Thyroid gland (tissue), 4 donors: ENCODE measurements at regions not wholly inside any gene's neighbourhood (a gene's known extent, or its start where the extent isn't known, plus 50 kb on each side); places are given as distances from the start of the nearest gene placed in this dataset.

Experiments
- DNase-seq, 2 donors: peaks; one replicate each; pipeline ENCODE4 v3.0.0-alpha.2; 2019
- H3K27ac ChIP-seq, 3 donors: fragments of 200-600 bp; sonication (generic); 1 replicate in 2 of 3; 2 replicates in 1 of 3; pipeline ENCODE4 v1.5.1; 2016 to 2019; ENCODE audit warnings: mild to moderate bottlenecking in 1 of 3, moderate library complexity in 1 of 3
- H3K27me3 ChIP-seq: fragments of 200-600 bp; sonication (generic); one replicate; pipeline ENCODE4 v1.5.1; 2019
- H3K36me3 ChIP-seq, 2 donors: fragments of 200-600 bp; sonication (generic); one replicate each; pipeline ENCODE4 v1.5.1; 2016 to 2019
- H3K4me1 ChIP-seq, 2 donors: fragments of 200-600 bp; sonication (generic); one replicate each; pipeline ENCODE4 v1.5.1; 2017 to 2019
- H3K4me3 ChIP-seq, 3 donors: fragments of 200-600 bp; sonication (generic); replicated peaks in 1 of 3; 1 replicate in 2 of 3; 2 replicates in 1 of 3; pipeline ENCODE4 v1.5.1; 2016; ENCODE audit warnings: mild to moderate bottlenecking in 1 of 3
- H3K9me3 ChIP-seq: fragments of 200-600 bp; sonication (generic); one replicate; pipeline ENCODE4 v1.5.1; 2017
- POLR2A ChIP-seq, 2 donors: fragments of 450-650 bp; IDR thresholded peaks; one replicate each; pipeline ENCODE4 v1.6.1; 2017; ENCODE audit warnings: antibody characterized with exemption in 2 of 2, mild to moderate bottlenecking in 2 of 2, moderate library complexity in 1 of 2
- whole genome bisulfite sequencing, 2 donors: methylation state at CpG; one replicate each; pipeline ENCODE4 v1.1.5; 2017; 5-methylcytosine and 5-hydroxymethylcytosine counted together
- intact Hi-C: fragments of 100-400 bp; cut with DNase I; formaldehyde crosslinking; loops from one replicate; pipeline ENCODE4 v1.15.1; 2023
- TF ChIP-seq, protein P1 (sequence below), 6 experiments: fragments of 200-600 bp in 3 of 6; fragments of 450-650 bp in 3 of 6; sonication (generic) in 3 of 6; IDR thresholded peaks; one replicate each; pipeline ENCODE4 v1.5.1; 2016 to 2019; ENCODE audit warnings: antibody characterized with exemption in 6 of 6, mild to moderate bottlenecking in 2 of 6, inconsistent platforms in 1 of 6, moderate library complexity in 1 of 6

GRCh38 chr10:121690152-121690848 lies 92.1 kb upstream of the FGFR2 start:
- 75 to 76% methylated on average over 10 of the region's 10 CpGs for WGBS, 2 donors
- TF ChIP-seq, protein P1, sequence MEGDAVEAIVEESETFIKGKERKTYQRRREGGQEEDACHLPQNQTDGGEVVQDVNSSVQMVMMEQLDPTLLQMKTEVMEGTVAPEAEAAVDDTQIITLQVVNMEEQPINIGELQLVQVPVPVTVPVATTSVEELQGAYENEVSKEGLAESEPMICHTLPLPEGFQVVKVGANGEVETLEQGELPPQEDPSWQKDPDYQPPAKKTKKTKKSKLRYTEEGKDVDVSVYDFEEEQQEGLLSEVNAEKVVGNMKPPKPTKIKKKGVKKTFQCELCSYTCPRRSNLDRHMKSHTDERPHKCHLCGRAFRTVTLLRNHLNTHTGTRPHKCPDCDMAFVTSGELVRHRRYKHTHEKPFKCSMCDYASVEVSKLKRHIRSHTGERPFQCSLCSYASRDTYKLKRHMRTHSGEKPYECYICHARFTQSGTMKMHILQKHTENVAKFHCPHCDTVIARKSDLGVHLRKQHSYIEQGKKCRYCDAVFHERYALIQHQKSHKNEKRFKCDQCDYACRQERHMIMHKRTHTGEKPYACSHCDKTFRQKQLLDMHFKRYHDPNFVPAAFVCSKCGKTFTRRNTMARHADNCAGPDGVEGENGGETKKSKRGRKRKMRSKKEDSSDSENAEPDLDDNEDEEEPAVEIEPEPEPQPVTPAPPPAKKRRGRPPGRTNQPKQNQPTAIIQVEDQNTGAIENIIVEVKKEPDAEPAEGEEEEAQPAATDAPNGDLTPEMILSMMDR (IDR thresholded peaks at IDR 0.05): no peak
- no peak for TF ChIP-seq POLR2A (IDR thresholded peaks at IDR 0.05)
- intact Hi-C loops: no loop called here

GRCh38 chr10:121687095-121687813 lies 89.0 kb upstream of the FGFR2 start:
- whole genome bisulfite sequencing, 2 donors: 46 to 64% methylated on average over 11 of the region's 11 CpGs
- H3K4me1 ChIP-seq: peaks cover 3% of the 10 kb centered on the region in 2 donors
- no peak overlapping the region for H3K27ac ChIP-seq
- intact Hi-C loops: no loop called here
- no peak overlapping the region for H3K4me3 ChIP-seq
- no peaks in the 10 kb centered on the region for H3K36me3 ChIP-seq
- H3K9me3 ChIP-seq: no peaks in the 10 kb centered on the region
- DNase-seq: no peak
- H3K27me3 ChIP-seq: no peaks in the 10 kb centered on the region
- TF ChIP-seq, protein P1 (IDR thresholded peaks at IDR 0.05): no peak
- TF ChIP-seq POLR2A (IDR thresholded peaks at IDR 0.05): no peak

More at GRCh38 chr10:121690152-121690848, 92.1 kb upstream of the FGFR2 start:
- DNase-seq: peak in 1 of 2 donors; percentile 22
- Histone ChIP-seq H3K4me1 (peaks cover 10 to 12% of the 10 kb centered on the region in 2 donors), H3K9me3 (no peaks in the 10 kb centered on the region), H3K4me3 (no peak overlapping the region), H3K27me3 (no peaks in the 10 kb centered on the region), H3K27ac (peak overlapping the region in 1 of 3 donors; percentile 10), H3K36me3 (no peaks in the 10 kb centered on the region)

DNA sequence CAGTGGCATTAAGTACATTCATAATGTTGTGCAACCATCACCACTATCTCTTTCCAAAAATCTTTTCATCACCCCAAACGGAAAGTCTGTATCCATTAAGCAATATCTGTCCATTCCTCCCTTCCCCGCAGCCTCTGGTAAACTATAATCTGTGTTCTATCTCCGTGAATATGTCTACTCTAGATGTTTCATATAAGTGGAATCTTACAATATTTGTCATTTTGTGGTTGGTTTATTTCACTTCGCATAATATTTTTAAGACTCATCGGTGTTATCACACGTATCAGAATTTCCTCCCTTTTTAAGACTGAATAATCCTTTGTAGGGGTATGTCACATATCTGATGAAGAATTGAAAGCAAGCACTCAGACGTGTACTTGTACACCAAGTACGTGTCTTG lies 86.0 kb upstream of the FGFR2 start:
- WGBS, 2 donors: 92 to 95% methylated on average over 8 of the region's 8 CpGs
- no peak overlapping the region for H3K4me3 ChIP-seq
- H3K27me3 ChIP-seq: no peaks in the 10 kb centered on the region
- H3K27ac ChIP-seq: no peak overlapping the region
- no peaks in the 10 kb centered on the region for H3K36me3 ChIP-seq
- intact Hi-C loops: no loop called here
- TF ChIP-seq POLR2A (IDR thresholded peaks at IDR 0.05): no peak
- TF ChIP-seq, protein P1 (IDR thresholded peaks at IDR 0.05): no peak
- no peak for DNase-seq
- H3K4me1 ChIP-seq: no peaks in the 10 kb centered on the region
- no peaks in the 10 kb centered on the region for H3K9me3 ChIP-seq

- 79 to 82% methylated on average over 7 of the region's 7 CpGs for WGBS, 2 donors
- intact Hi-C loops: no loop called here
- Histone ChIP-seq H3K9me3 (no peaks in the 10 kb centered on the region), H3K36me3 (no peaks in the 10 kb centered on the region), H3K27ac (no peak overlapping the region), H3K27me3 (no peaks in the 10 kb centered on the region), H3K4me1 (no peaks in the 10 kb centered on the region), H3K4me3 (no peak overlapping the region)
- TF ChIP-seq, protein P1 (IDR thresholded peaks at IDR 0.05): no peak
- TF ChIP-seq POLR2A (IDR thresholded peaks at IDR 0.05): no peak
- no peak for DNase-seq
These were observed 85.6 kb upstream of the FGFR2 start for GRCh38 chr10:121683816-121684215.

DNA sequence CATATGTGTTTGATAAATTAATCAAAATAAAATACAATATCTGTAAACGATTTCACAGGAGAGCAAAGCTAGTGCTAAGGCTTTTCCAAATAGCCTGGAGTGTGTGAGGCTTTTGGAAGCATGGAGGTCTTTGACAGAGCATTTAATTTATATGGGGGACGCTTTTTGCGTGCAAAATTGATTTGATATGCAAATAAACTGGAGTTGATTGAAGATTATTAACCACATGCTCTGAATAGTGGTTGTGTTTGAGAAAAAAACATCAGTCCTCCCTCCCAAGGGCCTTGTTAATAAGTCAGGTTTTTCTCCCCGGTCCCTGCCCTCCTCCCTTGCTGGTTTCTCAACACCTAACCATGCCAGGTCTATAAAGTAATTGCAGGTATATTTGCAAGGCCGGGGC lies 85.1 kb upstream of the FGFR2 start:
- H3K27me3 ChIP-seq: no peaks in the 10 kb centered on the region
- H3K9me3 ChIP-seq: no peaks in the 10 kb centered on the region
- no peak overlapping the region for H3K27ac ChIP-seq
- no peak overlapping the region for H3K4me3 ChIP-seq
- 86 to 93% methylated on average over 5 of the region's 5 CpGs for WGBS, 2 donors
- DNase-seq: no peak
- TF ChIP-seq, protein P1 (IDR thresholded peaks at IDR 0.05): no peak
- TF ChIP-seq POLR2A (IDR thresholded peaks at IDR 0.05): no peak
- intact Hi-C loops: no loop called here
- no peaks in the 10 kb centered on the region for H3K36me3 ChIP-seq
- H3K4me1 ChIP-seq: no peaks in the 10 kb centered on the region
